PC-3 (cell line): ENCODE measurements at regions not wholly inside any gene's neighbourhood (a gene's known extent, or its start where the extent isn't known, plus 50 kb on each side); places are given as distances from the start of the nearest gene placed in this dataset.

Experiments
- CTCF ChIP-seq: fragments of 300-600 bp; sonication (generic); conservative IDR thresholded peaks from 2 replicates; pipeline ENCODE4 v1.5.1; 2017; ENCODE audit warnings: antibody characterized with exemption, low read depth, mild to moderate bottlenecking, low read length
- EZH2 ChIP-seq: fragments of 300-600 bp; sonication (generic); IDR thresholded peaks from one replicate; pipeline ENCODE4 v1.6.1; 2017; ENCODE audit warnings: antibody characterized with exemption, mild to moderate bottlenecking, low read length; ENCODE audit not compliant: unreplicated experiment

GRCh38 chr15:85847031-85847430 lies 52.3 kb upstream of the KLHL25 start:
- TF ChIP-seq CTCF (no peak), EZH2 (no peak)
